ENCODE measurements at regions not wholly inside any gene's neighbourhood (a gene's known extent, or its start where the extent isn't known, plus 50 kb on each side); places are given as distances from the start of the nearest gene placed in this dataset.
A peak's percentile ranks its signal among the peaks of the same experiment; 100 is the strongest.

DNA sequence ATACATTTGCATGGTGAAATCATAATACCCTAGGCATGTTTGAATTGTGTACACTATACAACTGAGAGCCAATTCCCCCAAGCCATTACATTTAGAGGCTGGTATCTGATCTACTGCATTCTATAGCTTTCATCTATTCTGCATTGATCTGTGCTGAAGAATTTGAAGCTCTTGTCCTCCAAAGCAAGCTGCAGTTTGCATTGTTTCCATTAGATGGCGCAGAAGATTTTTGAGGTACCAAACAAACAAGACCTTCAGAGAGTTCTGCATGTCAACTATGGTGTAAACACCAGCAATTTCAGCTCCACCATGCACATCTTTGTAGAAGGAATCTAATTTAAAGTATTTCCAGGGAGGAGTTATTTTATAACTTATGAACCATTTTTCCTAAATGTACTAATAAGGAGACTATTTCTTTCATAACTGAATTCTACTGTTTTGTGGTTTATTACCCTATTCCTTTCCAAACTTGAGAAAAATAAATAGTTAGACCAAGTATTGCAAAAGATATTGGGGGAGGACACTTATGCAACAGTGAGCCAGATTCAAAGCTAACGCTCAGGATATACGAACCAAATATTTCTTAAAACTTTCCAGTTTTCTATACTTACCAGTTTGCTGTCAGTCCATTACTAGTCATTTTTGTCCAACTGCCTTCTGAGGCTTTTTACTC, 761.8 kb upstream of the ACVR2A start:
- 45% methylated on average over 3 of the region's 3 CpGs for WGBS
- no peaks in the 10 kb centered on the region for H3K9me3 ChIP-seq
- TF ChIP-seq, protein P1, sequence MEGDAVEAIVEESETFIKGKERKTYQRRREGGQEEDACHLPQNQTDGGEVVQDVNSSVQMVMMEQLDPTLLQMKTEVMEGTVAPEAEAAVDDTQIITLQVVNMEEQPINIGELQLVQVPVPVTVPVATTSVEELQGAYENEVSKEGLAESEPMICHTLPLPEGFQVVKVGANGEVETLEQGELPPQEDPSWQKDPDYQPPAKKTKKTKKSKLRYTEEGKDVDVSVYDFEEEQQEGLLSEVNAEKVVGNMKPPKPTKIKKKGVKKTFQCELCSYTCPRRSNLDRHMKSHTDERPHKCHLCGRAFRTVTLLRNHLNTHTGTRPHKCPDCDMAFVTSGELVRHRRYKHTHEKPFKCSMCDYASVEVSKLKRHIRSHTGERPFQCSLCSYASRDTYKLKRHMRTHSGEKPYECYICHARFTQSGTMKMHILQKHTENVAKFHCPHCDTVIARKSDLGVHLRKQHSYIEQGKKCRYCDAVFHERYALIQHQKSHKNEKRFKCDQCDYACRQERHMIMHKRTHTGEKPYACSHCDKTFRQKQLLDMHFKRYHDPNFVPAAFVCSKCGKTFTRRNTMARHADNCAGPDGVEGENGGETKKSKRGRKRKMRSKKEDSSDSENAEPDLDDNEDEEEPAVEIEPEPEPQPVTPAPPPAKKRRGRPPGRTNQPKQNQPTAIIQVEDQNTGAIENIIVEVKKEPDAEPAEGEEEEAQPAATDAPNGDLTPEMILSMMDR (IDR thresholded peaks at IDR 0.05), result peak; percentile 81 to 82
- no peak for TF ChIP-seq POLR2AphosphoS5 (IDR thresholded peaks at IDR 0.05)
- H3K27ac ChIP-seq, result no peak overlapping the region
- DNase-seq (ENCODE audit: low spot score in 2 of 2), result no peak
- H3K4me3 ChIP-seq, result no peak overlapping the region
- H3K36me3 ChIP-seq, result no peaks in the 10 kb centered on the region
- H3K4me1 ChIP-seq, result peaks cover 25% of the 10 kb centered on the region
- H3K27me3 ChIP-seq, result no peaks in the 10 kb centered on the region

DNA sequence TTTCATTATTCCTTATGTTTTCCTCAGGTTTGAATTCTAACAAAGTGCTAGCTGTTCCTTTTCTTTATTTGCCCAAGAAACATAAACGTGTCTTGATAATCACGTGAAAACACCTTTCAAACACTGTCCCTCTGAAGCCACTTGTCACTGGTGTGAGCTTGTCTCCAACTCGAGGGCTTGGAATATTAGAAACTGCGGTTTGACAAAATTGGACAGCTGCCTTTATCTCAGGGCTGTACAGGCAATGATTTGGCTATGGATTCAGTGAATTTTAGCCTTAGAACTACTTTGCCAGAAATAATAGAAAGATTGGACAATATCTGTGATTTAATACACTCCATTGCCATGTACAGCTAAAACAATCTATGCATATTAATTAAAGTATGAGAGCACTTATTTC, 763.0 kb upstream of the ACVR2A start:
- Histone ChIP-seq H3K4me1 (peaks cover 25% of the 10 kb centered on the region), H3K27me3 (no peaks in the 10 kb centered on the region), H3K4me3 (no peak overlapping the region), H3K9me3 (no peaks in the 10 kb centered on the region), H3K36me3 (no peaks in the 10 kb centered on the region), H3K27ac (no peak overlapping the region)
- 57% methylated on average over 4 of the region's 4 CpGs for WGBS
- TF ChIP-seq, protein P1 (IDR thresholded peaks at IDR 0.05), result no peak
- TF ChIP-seq POLR2AphosphoS5 (IDR thresholded peaks at IDR 0.05), result no peak
- TF ChIP-seq POLR2A (IDR thresholded peaks at IDR 0.05), result no peak
- TF ChIP-seq EP300 (IDR thresholded peaks at IDR 0.05), result no peak
- no peak for DNase-seq (ENCODE audit: low spot score in 2 of 2)

DNA sequence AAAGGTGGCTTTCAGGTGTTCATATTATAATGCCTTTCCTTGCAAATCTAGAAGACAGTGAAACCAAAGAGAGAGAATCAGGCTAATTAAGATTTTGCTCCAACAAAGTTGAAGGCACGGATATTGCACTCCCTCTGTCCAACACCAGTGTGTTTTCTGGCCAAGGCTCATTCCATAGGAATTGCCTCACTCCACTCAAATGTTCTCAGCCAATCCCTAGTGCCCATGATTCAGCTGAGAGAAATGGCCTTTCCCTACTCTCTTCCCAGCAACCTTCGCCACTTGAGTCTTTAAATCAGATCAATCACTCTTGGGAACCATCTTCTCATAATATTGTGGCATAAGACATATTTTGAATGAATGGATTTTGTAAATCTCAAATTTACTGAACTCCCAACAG, 768.2 kb upstream of the ACVR2A start:
- TF ChIP-seq POLR2AphosphoS5 (IDR thresholded peaks at IDR 0.05), result no peak
- no peak for TF ChIP-seq POLR2A (IDR thresholded peaks at IDR 0.05)
- TF ChIP-seq EP300 (IDR thresholded peaks at IDR 0.05), result no peak
- TF ChIP-seq, protein P1 (IDR thresholded peaks at IDR 0.05), result no peak
- 62% methylated on average over 2 of the region's 2 CpGs for WGBS
- no peak for DNase-seq (ENCODE audit: low spot score in 2 of 2)

DNA sequence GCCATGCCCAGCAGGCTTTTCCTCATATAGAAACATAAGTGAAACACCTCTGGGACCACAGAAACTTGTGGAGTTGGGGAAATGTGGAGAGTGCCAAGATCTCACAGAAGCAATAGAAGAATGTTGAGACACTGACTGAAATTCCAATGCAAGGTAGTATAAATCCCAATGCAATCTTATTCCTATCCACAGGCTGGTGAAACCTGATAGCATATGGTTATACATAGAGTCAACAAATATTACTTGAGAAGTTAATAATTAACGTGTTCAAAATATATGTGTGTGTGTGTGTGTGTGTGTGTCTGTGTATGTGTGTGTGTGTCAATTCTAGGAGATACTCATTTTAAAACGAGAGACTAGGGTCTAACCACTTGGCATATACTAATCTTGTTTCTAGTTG, 776.8 kb upstream of the ACVR2A start:
- no peak for TF ChIP-seq POLR2AphosphoS5 (IDR thresholded peaks at IDR 0.05)
- TF ChIP-seq POLR2A (IDR thresholded peaks at IDR 0.05), result no peak
- no peak for TF ChIP-seq EP300 (IDR thresholded peaks at IDR 0.05)
- TF ChIP-seq, protein P1 (IDR thresholded peaks at IDR 0.05), result no peak
- 88% methylated on average over 2 of the region's 2 CpGs for WGBS
- DNase-seq (ENCODE audit: low spot score in 2 of 2), result no peak

More for the DNA sequence above, 768.2 kb upstream of the ACVR2A start:
- Histone ChIP-seq H3K27ac (no peak overlapping the region), H3K36me3 (no peaks in the 10 kb centered on the region), H3K27me3 (no peaks in the 10 kb centered on the region), H3K4me1 (no peaks in the 10 kb centered on the region), H3K9me3 (no peaks in the 10 kb centered on the region), H3K4me3 (no peak overlapping the region)

DNA sequence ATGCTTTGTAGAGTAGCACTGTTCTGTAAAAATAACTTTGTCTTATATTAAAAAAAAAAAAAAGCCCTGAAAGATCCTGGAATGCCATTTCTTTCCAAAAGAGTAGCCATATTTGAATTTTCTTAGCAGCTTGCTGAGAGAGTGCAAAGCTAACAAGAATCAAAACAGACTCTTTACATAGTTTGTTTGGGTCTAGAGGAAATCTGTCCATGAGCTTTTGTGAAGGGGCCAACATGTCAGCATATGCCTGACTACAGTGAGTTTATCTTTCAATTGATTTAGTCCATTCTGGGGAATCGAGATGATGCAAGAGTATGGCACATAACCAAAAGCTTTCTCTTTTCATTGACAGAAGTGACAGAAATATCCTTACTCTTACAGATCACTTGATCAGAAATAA, 777.7 kb upstream of the ACVR2A start:
- Histone ChIP-seq H3K36me3 (no peaks in the 10 kb centered on the region), H3K4me1 (peaks cover 3% of the 10 kb centered on the region), H3K9me3 (no peaks in the 10 kb centered on the region), H3K27me3 (no peaks in the 10 kb centered on the region), H3K4me3 (no peak overlapping the region), H3K27ac (no peak overlapping the region)
- no peak for TF ChIP-seq POLR2AphosphoS5 (IDR thresholded peaks at IDR 0.05)
- no peak for DNase-seq (ENCODE audit: low spot score in 2 of 2)
- WGBS, result 85% methylated on average over 1 of the region's 1 CpG

More for the DNA sequence above, 776.8 kb upstream of the ACVR2A start:
- Histone ChIP-seq H3K9me3 (no peaks in the 10 kb centered on the region), H3K36me3 (no peaks in the 10 kb centered on the region), H3K27ac (no peak overlapping the region), H3K27me3 (no peaks in the 10 kb centered on the region), H3K4me3 (no peak overlapping the region), H3K4me1 (peaks cover 3% of the 10 kb centered on the region)

DNA sequence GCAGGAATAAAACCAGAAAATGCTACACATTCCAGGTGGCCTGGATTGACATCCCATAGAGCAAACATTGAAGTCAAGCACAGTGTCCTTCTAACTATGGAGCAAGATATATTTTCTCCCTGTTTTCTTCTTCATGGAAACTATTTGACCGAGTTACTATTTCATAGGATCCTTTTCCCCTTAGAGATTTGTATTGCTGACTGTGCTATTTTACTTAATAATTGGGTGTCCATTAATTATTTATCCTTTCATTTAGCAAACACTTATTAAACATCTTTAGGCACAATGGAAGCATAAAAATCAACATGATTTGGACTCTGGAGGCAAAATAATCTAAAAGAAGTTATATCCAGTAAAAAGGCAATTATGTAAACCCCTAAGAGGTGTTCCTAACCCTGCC, 782.8 kb upstream of the ACVR2A start:
- no peak overlapping the region for H3K27ac ChIP-seq
- peaks cover 3% of the 10 kb centered on the region for H3K4me1 ChIP-seq
- H3K27me3 ChIP-seq, result no peaks in the 10 kb centered on the region
- WGBS, result 0% methylated on average over 1 of the region's 1 CpG
- no peak overlapping the region for H3K4me3 ChIP-seq
- no peak for DNase-seq (ENCODE audit: low spot score in 2 of 2)
- no peaks in the 10 kb centered on the region for H3K36me3 ChIP-seq
- no peak for TF ChIP-seq POLR2AphosphoS5 (IDR thresholded peaks at IDR 0.05)
- no peaks in the 10 kb centered on the region for H3K9me3 ChIP-seq

Measured in suprapubic skin (tissue), 4 donors.